Hematopoietic multipotent progenitor cell treated with erythropoietin and hydrocortisone succinate and interleukin-3 and kit ligand, for 15 days (in vitro differentiated cells): ENCODE measurements at regions not wholly inside any gene's neighbourhood (a gene's known extent, or its start where the extent isn't known, plus 50 kb on each side); places are given as distances from the start of the nearest gene placed in this dataset.

Experiments
- DNase-seq: peaks from one replicate; pipeline ENCODE4 v3.0.0-alpha.2; 2015; ENCODE audit warnings: low spot score

DNA sequence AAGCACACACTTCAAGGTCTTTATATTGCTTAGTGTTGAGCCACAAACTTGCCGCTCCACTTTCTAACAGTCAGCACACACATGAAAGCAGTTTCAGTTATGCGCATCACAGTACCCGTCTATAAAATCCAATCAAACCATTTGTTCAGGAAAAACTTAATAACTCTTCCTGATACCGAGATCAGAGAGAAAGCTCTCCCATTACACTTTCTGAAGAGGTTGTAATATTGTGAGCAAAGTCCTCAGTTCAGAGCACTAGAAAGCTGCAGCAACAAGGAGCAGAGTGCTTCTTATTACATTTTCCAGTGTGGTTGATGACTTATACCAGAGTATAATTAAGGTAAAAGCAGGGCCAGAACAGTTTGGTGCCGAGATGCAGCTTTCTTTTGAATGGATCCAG lies 102.8 kb upstream of the F3 start:
- no peak for DNase-seq

DNA sequence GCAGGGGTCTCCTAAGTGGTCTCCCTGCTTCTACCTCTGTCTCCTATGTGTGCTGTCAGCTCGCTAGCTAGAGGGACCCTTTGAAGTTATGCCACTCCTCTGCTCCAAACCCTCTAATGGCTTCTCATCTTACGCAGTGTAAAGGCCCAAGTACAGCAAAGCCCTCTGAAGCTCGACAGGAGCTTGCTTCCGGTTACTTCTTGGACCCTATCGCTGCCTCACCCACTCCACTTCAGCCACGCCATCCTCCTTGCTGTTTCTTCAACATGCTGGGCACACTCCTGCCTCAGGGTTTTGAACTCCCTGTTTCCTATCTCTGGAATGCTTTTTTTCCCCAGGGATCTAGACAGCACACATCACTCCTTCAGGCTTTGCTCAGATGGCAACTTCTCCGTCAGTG lies 102.3 kb upstream of the F3 start:
- no peak for DNase-seq

DNA sequence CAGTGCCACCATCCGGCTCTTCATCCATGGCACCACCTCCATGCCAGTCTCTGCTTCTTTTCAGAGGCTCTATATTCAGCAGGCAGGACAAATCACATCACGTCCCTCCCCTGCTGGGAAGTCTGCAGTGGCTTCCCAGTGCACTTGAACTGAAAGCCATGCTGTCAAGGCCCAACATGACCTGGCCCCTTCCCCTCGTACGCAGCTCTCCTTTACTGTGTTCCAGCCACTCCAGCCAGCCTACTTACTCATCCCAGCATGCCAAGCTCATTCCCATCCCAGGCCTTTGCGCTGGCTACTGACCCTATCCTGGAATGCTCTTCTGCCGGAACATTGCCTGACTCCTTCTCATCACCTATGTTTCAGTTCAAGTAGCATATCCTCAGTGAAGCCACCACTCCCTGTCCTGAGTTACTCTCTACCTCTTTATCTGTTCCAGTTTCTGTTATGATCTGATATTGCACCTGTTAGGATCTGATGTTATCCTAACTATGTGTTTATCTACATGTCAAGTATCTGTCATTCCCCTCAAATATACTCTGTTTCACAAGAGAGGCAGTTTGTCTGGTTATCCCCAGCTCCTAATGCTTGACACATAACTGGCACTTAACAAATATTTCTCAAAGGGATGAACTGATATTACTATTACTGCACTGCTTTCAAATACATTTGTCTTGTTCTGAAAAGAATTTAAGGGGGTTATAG lies 101.2 kb upstream of the F3 start:
- DNase-seq = no peak

DNA sequence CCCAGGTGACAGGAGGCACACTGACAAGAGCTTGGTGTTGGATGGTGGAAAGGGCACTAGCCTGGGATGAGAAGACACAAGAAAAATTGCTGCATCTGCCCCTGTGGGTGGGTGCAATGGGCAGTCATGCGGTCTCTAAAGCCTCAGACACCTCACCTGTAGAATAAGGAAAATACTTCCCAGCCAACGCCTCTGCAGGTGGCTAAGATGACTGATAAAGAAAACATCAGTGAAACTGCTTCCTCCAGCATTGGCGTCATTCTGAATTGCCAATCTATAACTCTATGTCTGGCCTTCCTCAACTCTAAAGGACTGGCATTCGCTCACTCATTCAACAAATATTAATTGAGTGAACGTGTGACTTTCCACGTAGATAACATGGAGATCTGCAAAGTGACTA lies 100.4 kb upstream of the F3 start:
- no peak for DNase-seq

DNA sequence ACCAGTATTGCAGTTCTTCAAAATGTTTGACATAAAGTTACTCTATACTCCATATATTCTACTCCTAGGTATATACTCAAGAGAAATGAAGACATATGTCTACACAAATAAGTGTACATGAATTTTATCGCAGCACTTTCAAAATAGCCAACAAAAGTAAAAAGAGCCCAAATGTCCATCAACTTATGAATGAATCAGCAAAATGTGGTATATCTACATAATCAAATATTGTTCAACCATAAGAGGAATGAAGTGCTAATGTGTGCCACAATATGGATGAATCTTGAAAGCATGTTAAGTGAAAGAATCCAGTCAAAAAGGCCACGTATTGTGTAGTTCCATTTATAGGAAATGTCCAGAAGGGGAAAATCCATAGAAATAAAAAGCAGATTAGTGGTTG lies 98.6 kb upstream of the F3 start:
- no peak for DNase-seq

DNA sequence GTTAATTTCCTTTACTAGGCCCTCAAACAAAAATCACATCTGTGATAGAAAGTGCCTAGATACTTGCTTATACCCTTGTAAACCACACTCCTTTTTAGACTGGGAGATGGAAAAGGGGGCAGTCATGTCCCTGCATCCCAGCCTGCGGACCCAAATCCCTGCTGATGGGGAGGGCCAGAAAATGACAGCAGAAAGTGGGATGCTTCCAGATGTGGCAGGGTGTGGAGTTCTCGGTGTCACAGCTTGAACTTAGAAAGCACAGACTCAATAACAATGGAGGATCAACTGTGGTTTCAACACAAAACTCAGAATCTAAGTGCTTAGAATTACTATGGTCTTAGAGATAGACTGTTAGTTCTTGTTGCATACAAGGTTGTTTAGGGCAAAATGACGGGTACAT lies 95.6 kb upstream of the F3 start:
- DNase-seq = no peak

DNA sequence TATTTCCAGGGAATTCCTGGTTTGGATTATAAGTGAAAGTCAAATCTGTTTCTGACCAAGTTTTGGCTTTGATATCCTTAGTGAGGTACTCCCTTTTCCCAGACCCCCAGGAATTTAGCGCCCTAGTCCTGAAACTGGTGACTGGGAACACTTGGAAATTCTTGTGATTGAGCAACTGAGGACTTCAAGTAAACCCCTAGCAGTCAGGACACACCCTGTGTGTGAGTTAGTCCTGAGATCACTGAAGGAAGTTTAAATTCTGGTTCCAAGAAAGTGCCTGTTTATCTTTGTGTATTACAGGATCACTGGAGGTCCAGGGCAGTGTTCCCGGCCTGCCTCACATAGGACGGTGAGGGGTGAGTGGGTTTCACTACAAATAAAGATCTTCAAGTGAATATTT lies 95.1 kb upstream of the F3 start:
- no peak for DNase-seq

DNA sequence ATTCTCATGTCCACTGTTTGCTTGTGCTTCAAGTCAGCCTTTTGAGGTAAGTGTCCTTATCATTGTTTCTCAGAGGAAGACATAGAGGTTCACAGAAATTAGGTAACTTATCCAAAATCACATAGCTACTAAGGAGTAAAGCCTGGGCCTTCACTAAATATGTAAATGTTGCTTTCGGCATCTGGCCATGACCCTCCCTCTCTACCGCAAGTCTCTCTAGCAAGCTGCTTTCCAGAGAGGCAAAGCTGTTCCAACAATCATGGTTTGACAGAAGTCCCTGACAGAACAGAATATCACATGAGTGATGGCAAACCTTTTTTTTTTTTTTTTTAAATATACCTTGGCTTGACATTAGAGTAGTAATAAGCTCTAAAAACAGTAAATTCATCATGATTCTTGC lies 94.5 kb upstream of the F3 start:
- DNase-seq = no peak

DNA sequence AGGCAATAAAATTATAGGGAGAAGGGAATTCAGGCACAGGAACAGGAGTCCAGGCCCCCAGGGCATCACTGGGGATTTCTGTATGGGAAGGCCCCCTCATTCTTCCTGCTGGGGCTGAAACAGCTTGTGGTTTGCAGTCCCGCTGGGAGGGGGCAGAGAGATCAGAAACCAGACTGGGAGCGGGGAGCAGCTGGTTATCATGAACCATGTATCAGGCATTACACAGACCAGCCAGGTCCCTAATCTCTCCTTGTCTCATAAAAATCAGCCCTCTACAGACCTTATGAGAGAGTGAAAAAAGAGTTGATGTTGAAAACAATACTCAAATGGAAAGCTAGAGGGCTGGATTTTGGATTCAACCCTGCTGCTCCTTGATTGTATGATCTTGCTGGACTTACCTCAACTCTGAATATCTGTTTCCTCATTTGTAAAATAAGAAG lies 93.4 kb upstream of the F3 start:
- peak; percentile 36 for DNase-seq

DNA sequence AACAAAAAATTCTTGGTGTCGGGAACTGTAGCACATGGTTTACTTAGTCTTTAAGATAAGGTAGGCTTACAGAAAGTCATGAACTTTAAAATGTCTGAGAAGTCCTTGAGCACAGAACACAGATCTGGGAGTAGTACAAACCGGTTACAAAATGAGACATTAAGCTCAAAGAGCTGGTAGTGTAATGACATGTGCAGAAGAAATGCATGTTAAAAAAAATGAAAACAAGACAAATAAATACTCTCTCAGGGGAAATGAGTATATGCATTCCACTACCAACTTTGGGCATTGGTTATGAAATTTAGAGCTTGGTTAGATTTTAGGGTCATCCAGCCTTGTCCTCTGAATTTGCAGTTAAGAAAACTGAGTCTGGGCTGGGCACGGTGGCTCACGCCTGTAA lies 91.5 kb upstream of the F3 start:
- DNase-seq = no peak

DNA sequence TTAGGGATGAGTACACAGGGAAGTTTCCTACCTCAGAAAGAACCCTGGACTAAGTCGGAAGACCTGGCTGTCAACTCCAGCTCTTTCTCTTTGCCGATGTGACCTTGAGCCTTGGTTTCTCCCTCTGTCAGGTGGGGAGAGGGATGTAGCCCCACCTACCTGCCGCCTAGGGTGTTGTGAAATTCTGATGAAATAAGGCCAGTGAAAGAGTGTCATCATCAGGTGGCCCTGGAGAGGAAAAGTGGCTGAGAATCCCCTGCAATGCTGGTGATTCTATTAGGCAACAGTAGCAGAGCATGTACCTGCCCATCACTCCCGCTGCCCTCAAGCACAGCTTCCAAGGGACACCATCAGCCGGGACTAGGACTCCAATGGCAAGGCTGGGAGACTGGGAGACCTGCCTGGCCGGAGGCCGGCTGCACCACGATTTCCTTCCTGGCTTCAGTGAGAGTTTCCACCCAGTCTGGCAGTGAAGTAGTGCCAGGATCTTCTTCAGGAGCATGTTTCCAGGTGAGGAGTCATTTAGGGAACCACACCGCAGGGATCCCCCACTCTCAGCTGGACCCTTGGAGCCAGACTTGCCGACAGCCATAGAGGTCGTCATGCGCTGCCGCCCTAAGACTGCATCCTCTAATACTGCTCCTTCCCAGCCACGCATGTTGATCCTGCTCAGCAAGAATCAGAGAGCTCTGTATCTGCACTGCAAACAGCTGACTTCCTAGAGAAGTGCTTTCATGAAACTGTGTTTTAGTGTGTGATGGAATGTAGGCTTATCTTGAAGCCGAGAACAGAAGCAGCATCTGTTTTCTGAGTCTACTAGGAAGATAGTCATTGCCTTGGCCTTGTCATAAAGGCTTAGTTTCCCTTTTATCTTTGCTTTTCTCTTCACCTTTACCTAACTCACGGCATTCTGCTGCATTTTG lies 88.0 kb upstream of the F3 start:
- no peak for DNase-seq

DNA sequence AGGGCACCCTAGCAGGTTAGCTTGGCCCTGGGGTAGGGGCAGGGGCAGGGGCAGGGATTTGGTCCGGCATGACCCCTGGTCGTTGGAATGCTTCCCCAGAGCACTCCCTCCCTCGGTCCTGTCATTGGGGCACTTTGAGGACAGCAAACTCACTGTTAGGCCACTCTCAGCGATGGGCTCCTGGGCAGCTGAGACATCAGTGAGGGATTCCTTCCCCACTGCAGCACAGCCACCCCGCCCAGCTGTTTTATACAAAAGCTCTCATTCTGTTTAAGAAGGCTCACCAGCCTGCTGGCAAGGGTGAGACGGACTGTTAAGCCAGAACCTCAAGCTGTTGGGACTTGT lies 86.9 kb upstream of the F3 start:
- DNase-seq = no peak

DNA sequence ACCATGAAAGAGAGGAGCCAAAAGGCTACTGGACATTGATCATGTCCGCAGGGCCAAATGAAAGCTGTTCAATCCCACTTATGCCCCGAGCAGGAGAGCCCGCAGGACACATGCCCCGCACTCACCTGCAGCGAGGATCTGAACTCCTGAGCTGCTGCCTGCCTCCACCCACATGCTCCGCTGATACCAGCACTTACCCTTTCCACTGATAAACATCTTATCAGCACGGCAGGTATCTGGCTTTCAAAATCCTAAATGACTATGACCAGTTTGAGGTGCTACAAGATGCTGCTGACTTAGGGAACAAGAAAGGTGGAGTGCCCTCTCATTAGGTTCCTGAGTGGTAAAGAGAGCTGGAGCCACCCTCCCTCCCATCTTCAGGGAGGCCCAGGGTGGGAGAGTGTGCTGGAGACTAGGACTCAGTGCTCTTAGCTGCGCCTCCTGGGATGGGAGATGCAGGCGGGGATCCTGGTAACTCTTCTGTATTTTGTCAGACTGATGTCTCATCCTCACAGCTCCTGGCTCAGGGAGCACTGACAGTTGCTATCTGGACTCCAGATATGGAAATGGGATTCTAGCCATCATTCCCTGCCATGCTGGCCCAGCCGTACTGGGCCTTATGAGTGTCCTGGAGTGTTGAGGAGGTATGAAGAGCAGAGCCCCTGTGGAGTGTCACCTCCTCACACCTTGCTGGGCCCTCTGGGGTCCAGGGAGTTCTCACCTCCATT lies 86.4 kb upstream of the F3 start:
- no peak for DNase-seq

DNA sequence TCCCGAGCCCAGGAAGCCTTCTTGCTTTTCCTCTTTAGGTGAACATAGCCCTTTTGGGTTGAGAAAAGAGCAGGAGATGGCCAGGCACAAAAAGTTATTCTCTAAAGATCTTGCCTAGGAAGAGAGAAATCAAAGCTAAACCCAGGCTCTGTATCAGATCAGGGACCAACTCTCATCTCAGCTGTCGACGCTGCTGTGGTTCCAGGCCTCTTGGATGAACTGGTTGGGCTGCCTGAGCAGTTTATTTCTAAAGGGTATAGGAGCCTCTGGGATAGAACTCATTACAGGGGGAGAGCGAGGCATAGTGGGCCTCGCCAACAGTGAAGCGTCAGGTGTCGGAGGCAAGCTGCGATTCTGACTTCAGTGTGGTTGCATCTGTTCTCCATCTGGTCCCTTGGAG lies 82.6 kb upstream of the F3 start:
- no peak for DNase-seq

DNA sequence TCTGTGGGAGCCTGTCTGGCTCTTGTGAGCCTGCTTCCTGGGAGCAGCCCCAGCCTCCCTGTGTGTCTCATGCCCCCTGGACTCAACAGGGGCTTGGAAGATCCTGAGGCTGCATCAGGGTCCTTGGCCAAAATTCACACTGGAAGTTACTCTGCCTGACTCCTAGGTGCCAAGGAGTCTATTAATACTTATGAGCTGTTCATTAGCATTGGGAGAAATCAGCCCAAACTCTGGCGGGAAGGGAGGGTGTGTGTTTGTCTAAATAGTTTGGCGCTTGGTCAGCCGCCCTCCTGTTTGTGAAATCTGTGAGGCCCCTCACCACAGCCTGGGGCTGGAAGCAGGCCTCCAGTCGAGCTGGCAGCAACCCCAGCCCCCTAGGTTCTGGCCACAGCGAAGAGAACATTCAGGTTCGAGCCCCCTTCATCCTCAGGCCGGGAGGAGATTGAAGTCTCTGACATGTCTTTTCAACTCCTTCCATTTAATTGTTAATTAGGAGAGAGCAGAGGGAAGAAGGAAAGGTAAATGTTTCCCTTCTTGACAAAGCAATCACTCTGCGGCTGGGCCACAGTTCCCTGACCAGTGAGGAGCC lies 82.1 kb upstream of the F3 start:
- DNase-seq = no peak

DNA sequence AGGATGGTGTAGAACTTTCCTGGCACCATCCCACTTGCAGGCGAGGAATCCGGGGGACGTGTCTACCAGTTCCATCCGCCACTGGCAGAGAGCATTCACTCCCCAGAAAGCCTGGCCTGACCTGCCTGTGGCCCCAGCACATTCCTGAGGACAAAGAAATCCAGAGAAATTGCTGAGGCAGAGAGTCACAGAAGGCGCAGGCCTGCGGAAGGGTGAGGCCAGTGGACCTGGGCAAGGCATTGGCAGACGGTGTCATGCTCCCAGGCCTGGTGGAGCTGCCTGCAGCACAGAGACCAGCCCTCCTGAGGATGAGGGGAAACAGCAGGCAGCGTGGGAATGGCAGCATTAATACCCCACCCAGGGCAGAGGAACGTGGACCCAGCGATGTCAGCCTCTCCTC lies 81.2 kb upstream of the F3 start:
- no peak for DNase-seq

DNA sequence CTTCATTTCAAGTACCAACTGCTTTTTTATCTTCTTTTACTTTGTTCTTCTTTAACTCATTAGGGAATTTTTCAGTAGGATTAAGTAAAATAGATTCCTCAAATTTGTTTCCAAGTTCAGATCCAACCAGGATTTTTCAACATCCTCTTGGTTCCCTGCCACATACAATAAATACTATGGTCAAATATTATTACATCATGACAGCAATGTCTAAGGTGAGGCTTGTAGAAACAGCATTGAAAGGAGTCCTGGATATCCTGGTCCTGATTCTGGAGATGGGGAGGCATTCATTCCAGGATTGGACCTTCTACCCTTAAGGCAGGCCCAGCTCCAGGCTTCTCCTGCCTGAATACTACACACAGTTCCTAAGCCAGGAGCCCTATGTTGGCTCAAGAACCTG lies 80.2 kb upstream of the F3 start:
- DNase-seq = no peak

DNA sequence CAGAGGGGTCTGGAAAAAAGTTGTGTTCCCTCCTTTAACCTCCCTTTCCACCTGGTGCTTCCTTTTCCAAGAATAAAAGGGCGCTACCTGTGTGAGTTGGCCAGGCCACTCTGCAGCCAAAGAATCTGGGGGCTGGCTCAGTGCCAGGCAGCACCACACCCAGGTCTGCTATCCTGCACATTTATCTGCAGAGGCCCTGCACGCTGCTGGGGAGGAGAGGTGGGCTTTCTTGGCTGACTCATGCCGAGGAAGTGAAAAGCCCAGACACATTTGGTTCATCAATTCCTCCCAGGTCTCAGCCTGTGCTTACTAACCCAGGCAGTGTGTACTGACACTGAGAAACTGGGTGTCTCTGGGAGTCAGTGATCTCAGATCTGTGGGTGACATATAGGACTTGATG lies 79.8 kb upstream of the F3 start:
- peak; percentile 32 for DNase-seq

DNA sequence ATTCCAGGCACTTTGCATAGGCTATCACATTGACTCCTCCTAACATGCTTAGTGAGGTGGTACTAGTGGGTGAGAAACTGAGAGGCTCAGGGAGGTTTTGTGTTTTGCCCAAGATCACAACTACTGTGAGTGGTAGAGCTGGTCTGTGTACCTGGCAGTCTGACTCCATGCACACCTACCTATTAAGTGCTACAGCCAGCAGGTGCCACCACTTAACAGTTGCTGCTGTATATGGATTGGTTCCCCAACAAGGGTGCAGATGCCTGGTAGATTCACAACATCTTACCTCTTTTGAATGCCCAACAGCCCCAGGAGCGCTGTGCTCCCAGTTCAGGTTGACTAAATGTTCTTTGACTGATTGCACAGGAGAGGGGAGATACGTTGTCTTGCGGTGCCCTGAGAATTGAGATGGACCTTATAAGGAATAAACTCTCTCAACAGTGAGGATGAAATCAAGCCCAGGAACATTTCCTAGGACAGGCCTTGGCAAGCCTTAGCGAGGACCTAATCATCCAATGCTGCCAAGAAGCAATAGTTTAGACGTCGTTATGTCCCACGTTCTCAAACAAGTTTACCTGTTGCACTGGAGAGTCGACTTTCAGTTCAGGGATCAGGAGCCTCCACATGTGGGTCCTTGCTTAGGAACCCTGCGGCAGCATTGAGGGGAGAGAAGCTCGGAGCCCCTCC lies 78.9 kb upstream of the F3 start:
- DNase-seq = no peak

DNA sequence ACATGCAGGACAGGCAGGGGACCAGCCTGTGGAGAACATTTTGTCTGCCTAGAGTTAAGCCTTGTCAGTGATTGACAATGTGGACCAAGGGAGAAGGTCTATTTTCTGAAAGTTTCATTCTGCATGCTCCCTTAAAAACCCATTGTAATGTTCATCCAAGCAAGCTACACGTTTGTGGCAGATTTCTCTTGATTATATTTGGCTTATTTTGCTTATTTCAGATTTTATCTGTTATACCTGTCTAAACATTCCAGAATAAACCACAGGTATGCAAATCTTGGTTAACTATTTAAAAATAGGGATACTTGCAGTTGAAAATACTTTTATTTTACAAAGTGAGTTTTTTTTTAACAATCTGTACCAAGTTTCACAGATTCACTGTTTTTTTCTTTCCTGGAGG lies 78.2 kb upstream of the F3 start:
- DNase-seq = no peak

DNA sequence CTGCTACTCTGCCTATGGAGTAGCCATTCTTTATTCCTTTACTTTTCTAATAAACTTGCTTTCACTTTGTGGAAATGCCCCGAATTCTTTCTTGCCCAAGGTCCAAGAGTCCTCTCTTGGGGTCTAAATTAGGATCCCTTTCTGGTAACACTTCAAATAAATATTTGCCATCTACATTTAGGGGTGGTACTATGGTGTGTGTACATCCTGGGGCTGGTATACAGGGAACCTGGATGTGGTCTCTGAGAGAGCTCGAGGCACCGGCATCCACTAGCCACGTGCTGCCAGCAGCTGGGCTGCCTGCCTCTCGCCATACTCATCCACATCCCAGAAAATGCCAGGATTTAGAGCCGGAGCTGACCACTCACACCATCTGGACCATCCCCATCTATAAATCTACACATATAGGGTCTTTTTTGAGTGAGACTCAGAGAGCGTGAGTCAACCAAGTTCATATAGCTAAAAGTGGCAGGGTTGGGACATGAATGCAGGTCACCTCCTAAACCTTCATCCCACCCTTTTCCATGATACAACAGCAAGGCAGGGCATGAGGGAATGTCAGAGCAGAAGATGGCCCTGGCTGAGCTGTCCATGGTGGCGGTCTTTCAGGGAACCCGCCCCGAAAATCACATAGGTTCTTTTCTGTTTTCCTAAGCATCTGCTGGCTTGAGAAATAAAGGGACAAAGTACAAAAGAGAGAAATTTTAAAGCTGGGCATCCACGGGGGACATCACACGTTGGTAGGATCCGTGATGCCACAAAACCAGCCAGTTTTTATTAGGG lies 76.6 kb upstream of the F3 start:
- DNase-seq = no peak
